T-helper 1 cell treated with Interleukin-12 subunit alpha and Interleukin-12 subunit beta and Interleukin-4 antibody, amounts not matched to agents 30 μg/mL and 1 μg/mL, for 36 hours (primary cell): ENCODE measurements at regions not wholly inside any gene's neighbourhood (a gene's known extent, or its start where the extent isn't known, plus 50 kb on each side); places are given as distances from the start of the nearest gene placed in this dataset.

ENCODE experiments used
- H3K27ac Mint-ChIP-seq: one replicate; pipeline ENCODE4 v1.8.0; 2021; ENCODE audit warnings: mild to moderate bottlenecking, mixed read lengths
- H3K27me3 Mint-ChIP-seq: one replicate; pipeline ENCODE4 v1.8.0; 2021; ENCODE audit warnings: low read depth, mixed read lengths
- H3K36me3 Mint-ChIP-seq: one replicate; pipeline ENCODE4 v1.8.0; 2021; ENCODE audit warnings: low read depth, mixed read lengths
- H3K4me1 Mint-ChIP-seq: one replicate; pipeline ENCODE4 v1.8.0; 2021; ENCODE audit warnings: low read depth, mixed read lengths
- H3K4me3 Mint-ChIP-seq: one replicate; pipeline ENCODE4 v1.8.0; 2021; ENCODE audit warnings: mild to moderate bottlenecking, moderate library complexity, mixed read lengths
- H3K9me3 Mint-ChIP-seq: one replicate; pipeline ENCODE4 v1.8.0; 2021; ENCODE audit warnings: mixed read lengths

DNA sequence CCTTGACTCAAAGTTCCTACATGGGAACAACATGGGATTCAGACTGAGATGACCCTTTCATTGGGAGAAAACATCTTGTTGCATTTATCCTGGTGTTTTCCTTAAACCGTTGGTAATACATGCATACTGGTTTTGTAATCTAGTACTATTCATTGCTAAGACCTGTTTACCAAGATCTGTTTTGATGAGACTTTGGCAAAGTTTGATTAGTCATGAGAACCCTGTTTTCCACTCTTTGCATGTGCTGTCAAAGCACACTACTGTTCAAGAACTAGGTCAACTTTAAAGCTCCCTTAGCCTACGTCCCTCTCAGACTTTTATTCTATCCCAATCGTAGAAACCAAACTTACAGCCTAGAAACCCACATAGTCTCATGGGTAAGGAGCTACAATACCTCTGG is 650.9 kb downstream of the GATA3 start:
- H3K9me3 Mint-ChIP-seq = no peaks in the 10 kb centered on the region
- H3K27ac Mint-ChIP-seq = no peak overlapping the region
- no peaks in the 10 kb centered on the region for H3K27me3 Mint-ChIP-seq
- no peaks in the 10 kb centered on the region for H3K4me1 Mint-ChIP-seq
- H3K36me3 Mint-ChIP-seq = no peaks in the 10 kb centered on the region
- no peak overlapping the region for H3K4me3 Mint-ChIP-seq

DNA sequence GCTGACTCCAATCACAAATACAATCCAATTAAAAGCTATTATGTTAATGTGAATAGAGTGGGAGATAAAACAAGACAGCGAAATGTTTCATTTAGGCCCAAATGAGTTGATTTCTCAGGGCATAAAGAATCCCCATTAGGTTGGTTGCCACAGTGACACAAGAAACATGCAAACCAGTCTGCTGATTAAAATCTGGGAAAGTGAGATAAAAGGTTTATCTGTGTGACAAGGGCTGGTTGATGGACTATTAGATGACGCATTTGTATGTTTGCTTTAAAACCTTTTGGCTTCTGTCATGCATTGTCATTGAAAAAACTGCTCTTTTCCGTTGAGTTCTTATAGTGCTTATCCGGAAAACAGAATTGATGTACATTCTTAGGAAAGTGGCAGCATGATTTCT is 658.2 kb downstream of the GATA3 start:
- Mint-ChIP-seq H3K9me3 (peaks cover 3% of the 10 kb centered on the region), H3K36me3 (no peaks in the 10 kb centered on the region), H3K27me3 (no peaks in the 10 kb centered on the region), H3K4me1 (no peaks in the 10 kb centered on the region), H3K4me3 (no peak overlapping the region), H3K27ac (no peak overlapping the region)

GRCh38 chr10:8719971-8720370 is 665.5 kb downstream of the GATA3 start:
- H3K27me3 Mint-ChIP-seq = no peaks in the 10 kb centered on the region
- no peaks in the 10 kb centered on the region for H3K36me3 Mint-ChIP-seq
- no peak overlapping the region for H3K27ac Mint-ChIP-seq

DNA sequence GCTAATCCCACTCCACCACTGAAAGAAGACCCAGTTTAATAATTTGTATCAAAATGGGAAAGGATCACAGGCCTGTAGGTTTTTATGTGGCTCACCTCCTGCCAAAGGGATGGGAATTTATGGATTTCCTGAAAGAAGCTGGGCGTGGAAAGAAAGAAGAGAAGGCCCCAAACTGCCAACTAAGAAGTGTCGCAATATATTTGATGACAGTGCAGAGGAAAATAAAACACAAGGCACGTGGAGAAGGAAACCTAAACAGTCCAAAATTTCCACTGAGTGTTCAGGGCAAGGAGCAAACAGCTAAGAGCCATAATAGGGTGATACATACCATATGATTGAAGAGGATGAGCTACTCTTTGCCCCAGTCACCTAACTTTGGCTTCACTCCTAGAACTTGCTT is 667.2 kb downstream of the GATA3 start:
- Mint-ChIP-seq H3K4me1 (no peaks in the 10 kb centered on the region), H3K27me3 (no peaks in the 10 kb centered on the region), H3K4me3 (no peak overlapping the region), H3K36me3 (no peaks in the 10 kb centered on the region), H3K27ac (no peak overlapping the region), H3K9me3 (peaks cover 28% of the 10 kb centered on the region)

More at GRCh38 chr10:8719971-8720370, 665.5 kb downstream of the GATA3 start:
- no peaks in the 10 kb centered on the region for H3K4me1 Mint-ChIP-seq
- peaks cover 31% of the 10 kb centered on the region for H3K9me3 Mint-ChIP-seq
- no peak overlapping the region for H3K4me3 Mint-ChIP-seq

- peaks cover 28% of the 10 kb centered on the region for H3K9me3 Mint-ChIP-seq
- H3K27me3 Mint-ChIP-seq = no peaks in the 10 kb centered on the region
- H3K4me3 Mint-ChIP-seq = no peak overlapping the region
- H3K36me3 Mint-ChIP-seq = no peaks in the 10 kb centered on the region
- no peak overlapping the region for H3K27ac Mint-ChIP-seq
- no peaks in the 10 kb centered on the region for H3K4me1 Mint-ChIP-seq
Observed at GRCh38 chr10:8722835-8723234, 668.3 kb downstream of the GATA3 start.

- Mint-ChIP-seq H3K4me3 (no peak overlapping the region), H3K9me3 (peaks cover 12% of the 10 kb centered on the region), H3K27me3 (no peaks in the 10 kb centered on the region), H3K27ac (no peak overlapping the region), H3K4me1 (no peaks in the 10 kb centered on the region), H3K36me3 (no peaks in the 10 kb centered on the region)
Observed at GRCh38 chr10:8725343-8725742, 670.9 kb downstream of the GATA3 start.

DNA sequence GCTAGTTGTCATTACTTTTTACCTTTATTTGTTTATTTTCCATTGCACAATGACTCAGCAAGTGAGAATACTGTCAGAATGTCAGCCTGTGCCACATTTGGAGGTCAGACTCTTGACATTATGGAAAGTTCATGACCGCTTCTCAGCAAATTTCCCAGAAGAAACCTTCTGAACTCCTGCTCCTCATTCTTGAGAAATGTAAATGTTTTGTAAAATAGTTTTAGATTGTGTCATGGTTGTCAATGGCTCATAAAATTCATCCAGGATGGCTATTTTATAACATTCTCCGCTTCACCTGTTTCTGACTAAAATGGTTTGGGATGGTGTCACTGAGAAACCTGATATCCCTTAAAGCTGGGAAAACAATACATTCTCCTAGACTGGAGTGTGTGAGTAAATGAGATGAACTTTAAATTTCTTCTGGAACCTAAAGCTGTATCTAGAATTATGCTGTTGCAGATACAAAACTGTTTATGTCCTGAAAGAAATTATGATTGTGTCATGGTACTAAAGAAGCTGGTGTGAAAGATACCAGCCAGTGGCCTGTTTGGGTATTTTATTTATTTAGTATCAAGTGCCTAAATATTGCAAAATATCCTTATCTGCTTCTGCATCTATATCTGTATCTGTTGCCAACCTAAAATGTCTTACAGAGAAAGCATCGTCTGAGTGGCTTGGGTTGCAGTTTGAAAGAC is 671.7 kb downstream of the GATA3 start:
- Mint-ChIP-seq H3K36me3 (no peaks in the 10 kb centered on the region), H3K27ac (no peak overlapping the region), H3K9me3 (peaks cover 12% of the 10 kb centered on the region), H3K4me1 (no peaks in the 10 kb centered on the region), H3K27me3 (no peaks in the 10 kb centered on the region), H3K4me3 (no peak overlapping the region)

DNA sequence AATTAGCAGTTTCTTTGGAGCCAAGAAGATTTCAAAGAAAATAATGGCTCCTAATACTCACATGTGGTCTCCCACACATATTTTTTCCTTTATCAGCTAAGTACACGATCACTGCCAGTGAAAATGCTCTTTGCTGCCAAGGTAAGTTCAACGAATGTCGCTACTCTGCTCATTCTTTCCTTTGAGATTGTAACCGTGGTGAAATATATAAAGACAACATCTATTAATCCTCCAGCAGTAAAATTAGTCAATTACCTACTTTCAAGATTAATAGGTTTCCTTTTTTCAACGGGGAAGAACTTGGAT is 672.2 kb downstream of the GATA3 start:
- H3K9me3 Mint-ChIP-seq = peaks cover 8% of the 10 kb centered on the region
- no peaks in the 10 kb centered on the region for H3K36me3 Mint-ChIP-seq
- no peak overlapping the region for H3K27ac Mint-ChIP-seq
- H3K4me1 Mint-ChIP-seq = no peaks in the 10 kb centered on the region
- no peak overlapping the region for H3K4me3 Mint-ChIP-seq
- H3K27me3 Mint-ChIP-seq = no peaks in the 10 kb centered on the region

DNA sequence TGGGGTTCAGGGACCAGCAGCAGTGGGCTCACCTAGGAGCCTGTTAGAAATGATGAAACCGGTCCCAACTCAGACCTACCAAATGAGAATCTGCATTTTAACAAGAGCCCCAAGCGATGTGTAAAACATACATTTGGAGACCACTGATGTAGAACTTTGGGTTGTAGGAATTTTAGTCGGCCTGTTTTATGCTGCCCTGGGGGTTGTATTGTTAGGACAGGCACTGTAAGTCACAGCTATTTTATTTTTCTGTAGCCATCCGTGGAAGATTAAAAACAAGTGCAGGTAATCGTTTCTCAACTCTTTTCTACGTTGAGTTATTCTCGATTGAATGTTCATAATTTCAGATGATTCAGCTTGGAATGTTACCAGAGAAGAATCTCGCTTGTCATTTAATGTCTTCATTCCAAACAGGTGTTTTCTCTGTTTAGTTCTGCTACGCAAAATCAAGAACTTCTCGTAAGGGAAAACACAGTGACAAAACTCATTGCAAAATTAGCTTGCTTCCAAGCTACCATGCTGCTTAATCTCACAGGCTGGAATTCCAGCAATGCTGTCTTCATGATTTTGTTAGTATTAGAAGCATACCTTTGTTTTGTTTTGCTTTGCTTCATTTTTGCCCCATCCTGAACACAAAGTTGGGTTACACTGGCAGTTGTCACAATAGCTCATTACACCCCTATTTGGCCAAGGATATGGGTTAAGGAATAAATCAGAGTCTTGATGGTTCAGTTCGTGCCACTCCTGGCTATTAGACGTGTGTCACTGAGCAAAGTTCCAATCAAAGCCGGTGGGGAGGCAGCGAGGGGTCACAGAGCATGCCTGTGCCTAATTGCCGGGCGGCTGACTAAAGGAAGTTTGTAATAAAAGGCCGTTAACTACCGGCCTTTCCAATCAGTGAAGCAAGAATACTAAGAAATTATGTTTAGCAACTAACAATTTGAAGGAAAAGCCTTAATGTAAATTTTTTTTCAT is 676.9 kb downstream of the GATA3 start:
- no peak overlapping the region for H3K4me3 Mint-ChIP-seq
- H3K9me3 Mint-ChIP-seq = no peaks in the 10 kb centered on the region
- no peak overlapping the region for H3K27ac Mint-ChIP-seq
- no peaks in the 10 kb centered on the region for H3K27me3 Mint-ChIP-seq
- no peaks in the 10 kb centered on the region for H3K4me1 Mint-ChIP-seq
- no peaks in the 10 kb centered on the region for H3K36me3 Mint-ChIP-seq

GRCh38 chr10:8738987-8739386 is 684.5 kb downstream of the GATA3 start:
- Mint-ChIP-seq H3K9me3 (no peaks in the 10 kb centered on the region), H3K27ac (no peak overlapping the region), H3K4me1 (no peaks in the 10 kb centered on the region), H3K4me3 (no peak overlapping the region), H3K36me3 (no peaks in the 10 kb centered on the region), H3K27me3 (no peaks in the 10 kb centered on the region)

DNA sequence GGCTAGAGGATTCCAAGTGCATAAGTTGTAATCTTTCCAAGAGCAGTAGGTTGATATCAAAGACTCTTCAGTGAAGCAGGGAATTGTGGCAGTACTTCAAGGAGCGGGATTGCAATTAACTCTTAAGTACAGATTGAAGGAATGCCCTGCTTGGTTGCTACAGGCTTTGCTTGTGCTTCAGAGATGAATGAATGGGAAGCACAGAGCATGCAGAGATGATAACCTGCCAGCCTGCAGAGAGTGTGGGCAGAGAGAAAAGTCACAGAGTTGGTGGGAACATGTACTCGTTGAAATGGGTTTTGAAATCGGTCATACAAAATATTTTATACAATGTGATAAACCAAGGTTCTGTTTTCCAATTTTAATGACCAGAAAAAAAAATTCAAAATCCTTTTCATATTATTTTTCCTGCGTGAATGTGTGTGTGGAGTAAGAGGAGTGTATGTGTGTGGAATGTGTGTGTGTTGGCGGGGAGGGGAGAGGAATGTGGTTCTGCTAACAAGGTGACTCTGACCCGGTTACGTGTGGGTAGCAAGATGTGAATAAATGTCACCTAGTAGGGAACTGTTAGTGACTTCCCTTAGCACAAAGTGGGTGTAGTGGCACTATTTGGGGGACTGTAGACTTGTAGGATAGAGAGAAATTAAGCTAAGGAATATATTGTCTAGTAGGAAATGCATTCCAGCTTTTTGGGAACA is 697.8 kb downstream of the GATA3 start:
- Mint-ChIP-seq H3K27me3 (no peaks in the 10 kb centered on the region), H3K36me3 (no peaks in the 10 kb centered on the region), H3K27ac (no peak overlapping the region), H3K4me1 (no peaks in the 10 kb centered on the region), H3K9me3 (peaks cover 4% of the 10 kb centered on the region), H3K4me3 (no peak overlapping the region)

DNA sequence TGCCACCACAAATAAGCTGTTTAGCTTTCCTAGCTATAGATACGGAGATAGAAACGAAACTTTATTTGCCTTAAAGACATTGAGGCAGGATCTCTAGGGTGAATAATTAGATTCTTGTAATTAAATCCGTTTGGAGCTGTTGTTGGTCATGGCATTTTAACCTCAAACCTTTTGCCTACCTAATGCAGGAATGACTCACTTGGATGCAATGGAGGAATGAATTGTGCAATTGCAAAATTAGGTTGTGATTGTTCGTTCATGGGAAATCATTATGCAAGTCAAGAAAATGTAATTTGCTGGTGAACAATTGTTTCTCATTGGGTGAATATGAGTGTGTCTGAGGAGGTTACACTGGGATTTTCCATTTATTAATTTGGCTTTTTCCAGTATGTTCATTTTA is 703.5 kb downstream of the GATA3 start:
- Mint-ChIP-seq H3K9me3 (peaks cover 4% of the 10 kb centered on the region), H3K4me3 (no peak overlapping the region), H3K27me3 (no peaks in the 10 kb centered on the region), H3K27ac (no peak overlapping the region), H3K36me3 (no peaks in the 10 kb centered on the region), H3K4me1 (no peaks in the 10 kb centered on the region)

DNA sequence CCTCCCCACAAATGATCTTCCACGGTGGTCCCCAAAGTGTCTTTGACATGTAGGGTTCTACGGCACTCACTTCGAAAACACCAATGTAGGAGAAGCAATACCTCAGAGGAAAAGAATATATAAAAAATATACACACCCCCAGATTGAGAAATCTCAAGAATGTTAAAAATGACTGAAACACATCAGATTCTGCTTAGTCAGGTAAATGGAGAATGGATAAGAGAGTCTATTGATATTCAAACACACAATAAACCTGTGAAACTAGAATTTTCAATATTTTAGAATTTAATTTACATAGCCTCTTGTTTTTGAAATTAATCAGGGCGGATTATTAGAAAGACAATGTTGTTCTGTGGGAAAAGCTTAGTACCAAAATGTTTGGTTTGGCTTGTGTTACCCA is 712.4 kb downstream of the GATA3 start:
- Mint-ChIP-seq H3K4me3 (no peak overlapping the region), H3K27me3 (no peaks in the 10 kb centered on the region), H3K9me3 (no peaks in the 10 kb centered on the region), H3K27ac (no peak overlapping the region), H3K4me1 (no peaks in the 10 kb centered on the region), H3K36me3 (no peaks in the 10 kb centered on the region)

GRCh38 chr10:8767591-8767990 is 713.1 kb downstream of the GATA3 start:
- no peak overlapping the region for H3K27ac Mint-ChIP-seq
- no peak overlapping the region for H3K4me3 Mint-ChIP-seq
- H3K36me3 Mint-ChIP-seq = no peaks in the 10 kb centered on the region
- no peaks in the 10 kb centered on the region for H3K9me3 Mint-ChIP-seq
- no peaks in the 10 kb centered on the region for H3K4me1 Mint-ChIP-seq
- no peaks in the 10 kb centered on the region for H3K27me3 Mint-ChIP-seq

GRCh38 chr10:8768341-8768740 is 713.9 kb downstream of the GATA3 start:
- Mint-ChIP-seq H3K27me3 (no peaks in the 10 kb centered on the region), H3K9me3 (no peaks in the 10 kb centered on the region), H3K36me3 (no peaks in the 10 kb centered on the region), H3K4me3 (no peak overlapping the region), H3K27ac (no peak overlapping the region), H3K4me1 (no peaks in the 10 kb centered on the region)
